CD4-positive, alpha-beta T cell (primary cell): ENCODE measurements at regions not wholly inside any gene's neighbourhood (a gene's known extent, or its start where the extent isn't known, plus 50 kb on each side); places are given as distances from the start of the nearest gene placed in this dataset.

Experiments
- ATAC-seq: fragments of 200-7000 bp; cut with Tn5 transposase; one replicate; pipeline ENCODE4 v1.10.0; 2022; ENCODE audit warnings: mild to moderate bottlenecking; ENCODE audit not compliant: poor library complexity
- CTCF ChIA-PET: fragments of 350-600 bp; sonication (Branson Sonifier 250); formaldehyde crosslinking; loops from one replicate; lab custom pipeline; 2021; ENCODE audit warnings: antibody characterized with exemption, inconsistent platforms; lab: Charles Lee
- POLR2A ChIA-PET: fragments of 350-600 bp; sonication (Branson Sonifier 250); formaldehyde crosslinking; loops from one replicate; lab custom pipeline; 2021; ENCODE audit warnings: antibody characterized with exemption, inconsistent platforms; lab: Charles Lee
- DNase-seq, 14 experiments: peaks; one replicate each; pipeline ENCODE4 v3.0.0-alpha.2; 2013 to 2020; ENCODE audit warnings: mixed read lengths in 2 of 14
- H3K27ac ChIP-seq, 2 donors: one replicate each; pipeline versions ENCODE4 v1.5.1 to v1.7.0; 2013; ENCODE audit warnings: low read length in 2 of 2, low read depth in 1 of 2, mild to moderate bottlenecking in 1 of 2
- H3K27me3 ChIP-seq, 2 experiments: 1 replicate in 1 of 2; 2 replicates in 1 of 2; pipeline versions ENCODE4 v1.6.1 to v1.7.0; 2013; ENCODE audit warnings: low read length in 2 of 2, control low read depth in 1 of 2, mild to moderate bottlenecking in 1 of 2, moderate library complexity in 1 of 2; ENCODE audit not compliant: insufficient read depth in 2 of 2, control insufficient read depth in 1 of 2
- H3K36me3 ChIP-seq: one replicate; pipeline ENCODE4 v1.6.1; 2013; ENCODE audit warnings: low read length, control low read depth; ENCODE audit not compliant: insufficient read depth
- H3K4me1 ChIP-seq: one replicate; pipeline ENCODE4 v1.6.1; 2013; ENCODE audit warnings: low read length, control low read depth; ENCODE audit not compliant: insufficient read depth
- H3K4me3 ChIP-seq: one replicate; pipeline ENCODE4 v1.5.1; 2013; ENCODE audit warnings: mild to moderate bottlenecking, low read length, moderate library complexity
- H3K9me3 ChIP-seq, 2 experiments: 1 replicate in 1 of 2; 2 replicates in 1 of 2; pipeline versions ENCODE4 v1.6.1 to v1.7.0; 2013; ENCODE audit warnings: low read length in 2 of 2, mild to moderate bottlenecking in 2 of 2, control low read depth in 1 of 2, moderate library complexity in 1 of 2; ENCODE audit not compliant: control insufficient read depth in 1 of 2, insufficient read depth in 1 of 2
- H3K27ac Mint-ChIP-seq: one replicate; pipeline ENCODE4 v1.8.0; 2020; ENCODE audit warnings: mixed read lengths
- H3K27me3 Mint-ChIP-seq: one replicate; pipeline ENCODE4 v1.8.0; 2021; ENCODE audit warnings: mixed read lengths
- H3K36me3 Mint-ChIP-seq: one replicate; pipeline ENCODE4 v1.8.0; 2021; ENCODE audit warnings: low read depth, mixed read lengths
- H3K4me1 Mint-ChIP-seq: one replicate; pipeline ENCODE4 v1.8.0; 2021; ENCODE audit warnings: low read depth, mixed read lengths
- H3K4me3 Mint-ChIP-seq: one replicate; pipeline ENCODE4 v1.8.0; 2020; ENCODE audit warnings: mild to moderate bottlenecking, mixed read lengths
- H3K9me3 Mint-ChIP-seq: one replicate; pipeline ENCODE4 v1.8.0; 2020; ENCODE audit warnings: mixed read lengths
- intact Hi-C, 2 experiments: fragments of 100-400 bp; cut with DNase I in 1 of 2; cut with micrococcal nuclease in 1 of 2; formaldehyde crosslinking; loops; one replicate each; pipeline versions ENCODE4 v1.15.1 to v1.9.0; 2023 to 2025; cut with DNase I, micrococcal nuclease
- TF ChIP-seq, protein P1 (sequence below): fragments of 200-600 bp; IDR thresholded peaks from one replicate; pipeline ENCODE4 v1.8.0; 2022; ENCODE audit warnings: antibody characterized with exemption, mild to moderate bottlenecking

DNA sequence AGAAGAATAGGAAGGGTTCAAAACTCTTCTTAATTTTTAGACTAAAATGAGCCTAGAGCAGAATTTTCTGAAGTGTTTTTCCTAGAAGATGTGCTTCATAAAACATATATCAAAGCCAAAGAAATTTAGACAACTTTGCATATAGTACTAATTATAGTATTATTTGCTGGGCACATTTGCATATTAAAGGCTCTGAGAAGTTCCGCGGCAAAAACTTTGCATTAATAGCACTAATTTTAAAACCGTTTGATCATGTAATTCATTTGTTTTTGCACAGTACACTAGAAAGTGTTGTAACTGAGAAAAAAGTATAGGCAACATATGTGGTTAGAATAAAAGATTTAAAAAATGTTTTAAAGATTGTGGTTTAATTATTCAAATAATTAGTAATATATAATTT lies 412.0 kb upstream of the NR2F2 start:
- no peaks in the 10 kb centered on the region for H3K4me1 Mint-ChIP-seq
- TF ChIP-seq, protein P1, sequence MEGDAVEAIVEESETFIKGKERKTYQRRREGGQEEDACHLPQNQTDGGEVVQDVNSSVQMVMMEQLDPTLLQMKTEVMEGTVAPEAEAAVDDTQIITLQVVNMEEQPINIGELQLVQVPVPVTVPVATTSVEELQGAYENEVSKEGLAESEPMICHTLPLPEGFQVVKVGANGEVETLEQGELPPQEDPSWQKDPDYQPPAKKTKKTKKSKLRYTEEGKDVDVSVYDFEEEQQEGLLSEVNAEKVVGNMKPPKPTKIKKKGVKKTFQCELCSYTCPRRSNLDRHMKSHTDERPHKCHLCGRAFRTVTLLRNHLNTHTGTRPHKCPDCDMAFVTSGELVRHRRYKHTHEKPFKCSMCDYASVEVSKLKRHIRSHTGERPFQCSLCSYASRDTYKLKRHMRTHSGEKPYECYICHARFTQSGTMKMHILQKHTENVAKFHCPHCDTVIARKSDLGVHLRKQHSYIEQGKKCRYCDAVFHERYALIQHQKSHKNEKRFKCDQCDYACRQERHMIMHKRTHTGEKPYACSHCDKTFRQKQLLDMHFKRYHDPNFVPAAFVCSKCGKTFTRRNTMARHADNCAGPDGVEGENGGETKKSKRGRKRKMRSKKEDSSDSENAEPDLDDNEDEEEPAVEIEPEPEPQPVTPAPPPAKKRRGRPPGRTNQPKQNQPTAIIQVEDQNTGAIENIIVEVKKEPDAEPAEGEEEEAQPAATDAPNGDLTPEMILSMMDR = no peak
- POLR2A ChIA-PET = no interaction called here

DNA sequence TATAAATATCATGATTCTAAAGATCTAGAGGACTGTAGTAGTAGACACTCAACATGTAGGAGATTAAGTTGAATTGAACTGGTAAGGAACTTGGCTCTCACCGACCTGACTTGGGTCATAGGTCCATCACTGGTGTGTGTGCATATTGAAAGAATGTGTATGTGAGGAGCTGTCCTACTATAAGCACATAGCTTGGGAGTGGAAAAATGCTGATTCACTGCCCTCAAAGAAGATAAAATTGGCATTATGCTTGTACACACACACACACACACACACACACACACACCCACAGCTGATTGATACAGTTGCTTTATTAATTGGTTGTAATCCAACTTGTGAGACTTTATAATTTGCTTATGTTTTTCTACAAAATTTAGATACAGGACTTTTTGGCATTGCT lies 411.0 kb upstream of the NR2F2 start:
- no peak for DNase-seq
- no peaks in the 10 kb centered on the region for H3K27me3 Mint-ChIP-seq
- no peaks in the 10 kb centered on the region for H3K4me1 ChIP-seq
- H3K27me3 ChIP-seq = no peaks in the 10 kb centered on the region
- ATAC-seq = no peak
- H3K4me1 Mint-ChIP-seq = no peaks in the 10 kb centered on the region
- POLR2A ChIA-PET = no interaction called here
- H3K27ac ChIP-seq = no peak overlapping the region
- intact Hi-C loops = loop anchor here in 1 of 2 experiments (10.0 kb wide), 1 partner anchor 65 kb away; no protein-coding TSS in a partner anchor
- H3K36me3 Mint-ChIP-seq = no peaks in the 10 kb centered on the region
- CTCF ChIA-PET = no interaction called here
- no peak overlapping the region for H3K4me3 Mint-ChIP-seq
- TF ChIP-seq, protein P1 = no peak
- H3K9me3 Mint-ChIP-seq = no peaks in the 10 kb centered on the region
- no peak overlapping the region for H3K27ac Mint-ChIP-seq
- H3K4me3 ChIP-seq = no peak overlapping the region
- no peaks in the 10 kb centered on the region for H3K9me3 ChIP-seq
- H3K36me3 ChIP-seq = no peaks in the 10 kb centered on the region

More for the DNA sequence above, 412.0 kb upstream of the NR2F2 start:
- ATAC-seq (no peak), DNase-seq (no peak)
- Histone ChIP-seq H3K36me3 (no peaks in the 10 kb centered on the region), H3K27me3 (no peaks in the 10 kb centered on the region), H3K27ac (no peak overlapping the region), H3K4me1 (no peaks in the 10 kb centered on the region), H3K9me3 (no peaks in the 10 kb centered on the region), H3K4me3 (no peak overlapping the region)
- intact Hi-C loops = loop anchor here in 1 of 2 experiments (10.0 kb wide), 1 partner anchor 64 kb away; no protein-coding TSS in a partner anchor
- no peaks in the 10 kb centered on the region for H3K27me3 Mint-ChIP-seq
- no peaks in the 10 kb centered on the region for H3K9me3 Mint-ChIP-seq
- CTCF ChIA-PET = no interaction called here
- no peak overlapping the region for H3K4me3 Mint-ChIP-seq
- H3K27ac Mint-ChIP-seq = no peak overlapping the region
- no peaks in the 10 kb centered on the region for H3K36me3 Mint-ChIP-seq

DNA sequence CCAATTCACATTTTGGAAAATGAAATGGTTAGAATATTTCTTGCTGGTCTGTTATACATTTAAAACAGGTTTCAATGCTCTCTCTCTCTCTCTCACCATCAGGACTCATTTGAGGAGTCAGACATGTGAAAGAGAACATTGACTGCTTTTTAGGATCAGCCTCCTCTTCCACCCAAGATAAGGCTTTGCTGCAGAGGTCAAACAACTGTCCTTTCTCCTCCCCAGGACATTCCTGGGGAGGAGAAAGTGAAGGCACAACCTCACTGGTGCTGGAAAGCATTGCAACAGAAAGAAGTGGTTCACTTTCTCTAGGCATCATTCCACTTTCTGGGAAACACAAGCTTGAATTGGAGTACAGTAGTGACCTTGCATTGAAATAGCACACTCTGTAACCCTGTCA lies 409.1 kb upstream of the NR2F2 start:
- Mint-ChIP-seq H3K36me3 (no peaks in the 10 kb centered on the region), H3K4me1 (no peaks in the 10 kb centered on the region), H3K27me3 (no peaks in the 10 kb centered on the region), H3K9me3 (no peaks in the 10 kb centered on the region), H3K4me3 (no peak overlapping the region), H3K27ac (no peak overlapping the region)
- Histone ChIP-seq H3K27ac (no peak overlapping the region), H3K4me3 (no peak overlapping the region), H3K27me3 (no peaks in the 10 kb centered on the region), H3K36me3 (no peaks in the 10 kb centered on the region), H3K4me1 (no peaks in the 10 kb centered on the region), H3K9me3 (no peaks in the 10 kb centered on the region)
- TF ChIP-seq, protein P1 = no peak
- no peak for DNase-seq
- POLR2A ChIA-PET = no interaction called here
- intact Hi-C loops = no loop called here
- ATAC-seq = no peak
- CTCF ChIA-PET = no interaction called here
